Pancreas (tissue), 10 donors: ENCODE measurements at regions not wholly inside any gene's neighbourhood (a gene's known extent, or its start where the extent isn't known, plus 50 kb on each side); places are given as distances from the start of the nearest gene placed in this dataset.
"Not testable (repeated sequence)": the region's sequence is repeated elsewhere in the genome, so short reads cannot be mapped to it uniquely, and the experiment has no call there.

Experiments
- ATAC-seq, 4 donors: fragments of 200-7000 bp; cut with Tn5 transposase; one replicate each; pipeline versions ENCODE4 v1.8.0 to v1.9.1; 2020; ENCODE audit warnings: mild to moderate bottlenecking in 4 of 4, moderate library complexity in 4 of 4
- DNase-seq, 6 donors: peaks; one replicate each; pipeline ENCODE4 v3.0.0-alpha.2; 2020
- FAIRE-seq: peaks from 2 replicates; lab custom pipeline; 2012; peaks lifted over from hg19 to GRCh38; lab: Jason Lieb, UNC
- H3K27ac ChIP-seq, 4 donors: fragments of 200-600 bp; sonication (generic); 1 replicate in 3 of 4; 2 replicates in 1 of 4; pipeline versions ENCODE4 v1.5.0 to v1.8.0; 2020
- H3K27me3 ChIP-seq, 4 donors: fragments of 200-600 bp; one replicate each; pipeline ENCODE4 v1.8.0; 2021
- H3K36me3 ChIP-seq, 3 donors: fragments of 200-600 bp; sonication (generic) in 1 of 3; one replicate each; pipeline versions ENCODE4 v1.5.0 to v1.8.0; 2020 to 2021
- H3K4me1 ChIP-seq, 3 donors: fragments of 200-600 bp; one replicate each; pipeline ENCODE4 v1.8.0; 2021
- H3K4me3 ChIP-seq, 4 donors: fragments of 200-600 bp; sonication (generic) in 2 of 4; one replicate each; pipeline versions ENCODE4 v1.5.0 to v1.8.0; 2020 to 2021
- H3K9me3 ChIP-seq, 4 donors: fragments of 200-600 bp; one replicate each; pipeline ENCODE4 v1.8.0; 2021
- CTCF ChIP-seq, 4 donors: fragments of 200-600 bp; sonication (generic) in 3 of 4; IDR thresholded peaks; one replicate each; pipeline versions ENCODE4 v1.5.0 to v1.8.0; 2021; ENCODE audit warnings: antibody characterized with exemption in 4 of 4
- WGBS, 2 donors: extraction: QIAGEN DNeasy Blood & Tissue Kit; methylation state at CpG; one replicate each; pipeline ENCODE4 v1.1.7; 2013; 5-methylcytosine and 5-hydroxymethylcytosine counted together
- intact Hi-C, 3 donors: fragments of 100-400 bp; cut with DNase I; formaldehyde crosslinking; loops; one replicate each; pipeline versions ENCODE4 v1.11.1 to v1.14.2; 2022
- donor health status: healthy with polysubstance abuse.
- donor health status: DM: no; HTN: no; CAD: no; lungs with moderate emphysema.
- donor health status: DM: no; HTN: no; CAD: no.
- donor health status: control.
- donor health status: control.
- donor health status: Bipolar disorder and iron deficiency.
- donor health status: DM: yes; HTN: yes; CAD: no.
- donor health status: DM: no; HTN: no; CAD: no.
- donor health status: DM: no; HTN: no; CAD: no.
- donor health status: DM: yes; HTN: yes; CAD: no.

GRCh38 chr6:112912416-112913101 is 565.4 kb downstream of the RFPL4B start:
- intact Hi-C loops: no loop called here
- Histone ChIP-seq H3K27ac (no peak overlapping the region), H3K36me3 (no peaks in the 10 kb centered on the region), H3K27me3 (no peaks in the 10 kb centered on the region), H3K4me3 (no peak overlapping the region), H3K9me3 (no peaks in the 10 kb centered on the region), H3K4me1 (no peaks in the 10 kb centered on the region)
- 56 to 61% methylated on average over 2 of the region's 2 CpGs for WGBS, 2 donors
- DNase-seq (no peak), FAIRE-seq (no peak), ATAC-seq (no peak)
- TF ChIP-seq CTCF (IDR thresholded peaks at IDR 0.05): no peak

GRCh38 chr6:112919744-112920143 is 572.6 kb downstream of the RFPL4B start:
- ATAC-seq, H3K9me3 ChIP-seq, H3K4me1 ChIP-seq, H3K36me3 ChIP-seq, H3K27ac ChIP-seq, FAIRE-seq, H3K27me3 ChIP-seq, DNase-seq, intact Hi-C loops, H3K4me3 ChIP-seq: not testable (repeated sequence)
- WGBS, 2 donors: 37 to 66% methylated on average over 2 to 9 of the region's 14 CpGs

- no peak for FAIRE-seq
- no peak overlapping the region for H3K27ac ChIP-seq
- intact Hi-C loops: no loop called here
- no peaks in the 10 kb centered on the region for H3K27me3 ChIP-seq
- H3K36me3 ChIP-seq: no peaks in the 10 kb centered on the region
- ATAC-seq: no peak
- no peaks in the 10 kb centered on the region for H3K9me3 ChIP-seq
- no peak for TF ChIP-seq CTCF (IDR thresholded peaks at IDR 0.05)
- H3K4me3 ChIP-seq: no peak overlapping the region
- 72 to 90% methylated on average over 3 of the region's 3 CpGs for WGBS, 2 donors
- DNase-seq: no peak
- H3K4me1 ChIP-seq: no peaks in the 10 kb centered on the region
These were observed 573.9 kb downstream of the RFPL4B start for GRCh38 chr6:112920994-112921393.

- ATAC-seq (no peak), DNase-seq (no peak), FAIRE-seq (no peak)
- 60 to 76% methylated on average over 2 of the region's 2 CpGs for WGBS, 2 donors
- Histone ChIP-seq H3K27ac (no peak overlapping the region), H3K9me3 (no peaks in the 10 kb centered on the region), H3K4me3 (no peak overlapping the region), H3K27me3 (no peaks in the 10 kb centered on the region), H3K36me3 (no peaks in the 10 kb centered on the region), H3K4me1 (no peaks in the 10 kb centered on the region)
- intact Hi-C loops: no loop called here
- TF ChIP-seq CTCF (IDR thresholded peaks at IDR 0.05): no peak
These were observed 576.9 kb downstream of the RFPL4B start for GRCh38 chr6:112923940-112924587.

GRCh38 chr6:112925702-112926101 is 578.6 kb downstream of the RFPL4B start:
- Histone ChIP-seq H3K9me3 (no peaks in the 10 kb centered on the region), H3K4me1 (no peaks in the 10 kb centered on the region), H3K27me3 (no peaks in the 10 kb centered on the region), H3K4me3 (no peak overlapping the region), H3K36me3 (no peaks in the 10 kb centered on the region), H3K27ac (no peak overlapping the region)
- DNase-seq: no peak
- FAIRE-seq: no peak
- no peak for TF ChIP-seq CTCF (IDR thresholded peaks at IDR 0.05)
- ATAC-seq: no peak
- intact Hi-C loops: no loop called here
